ENCODE measurements at regions not wholly inside any gene's neighbourhood (a gene's known extent, or its start where the extent isn't known, plus 50 kb on each side); places are given as distances from the start of the nearest gene placed in this dataset.

DNA sequence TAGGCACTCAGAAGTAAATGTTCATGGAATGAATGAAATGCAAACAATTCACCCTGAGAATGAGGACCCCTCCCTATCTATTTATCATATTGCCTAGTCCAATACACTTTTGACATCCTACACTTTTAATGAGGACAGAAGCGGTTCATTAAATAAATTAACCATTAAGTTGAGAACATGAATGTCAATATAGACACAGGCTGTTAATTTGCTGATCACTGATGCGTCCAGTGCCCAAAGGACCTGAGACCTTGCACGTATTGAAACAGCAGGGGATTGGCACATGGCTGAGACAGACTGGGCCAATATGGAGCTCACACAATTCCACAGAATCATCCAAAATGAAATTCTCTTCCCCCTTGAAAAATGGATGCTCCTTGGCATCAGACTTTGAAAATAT is 430.0 kb downstream of the SLC4A3 start:
- Mint-ChIP-seq H3K27ac (no peak overlapping the region), H3K36me3 (ENCODE audit: low read depth) (no peaks in the 10 kb centered on the region), H3K27me3 (peaks cover 4% of the 10 kb centered on the region), H3K9me3 (ENCODE audit: low read depth) (no peaks in the 10 kb centered on the region), H3K4me1 (no peaks in the 10 kb centered on the region), H3K4me3 (no peak overlapping the region)
- intact Hi-C loops (cut with DNase I, micrococcal nuclease): no loop called here
- ATAC-seq (no peak), DNase-seq (no peak)
- CTCF ChIA-PET: no interaction called here
- POLR2A ChIA-PET: no interaction called here

- Mint-ChIP-seq H3K36me3 (ENCODE audit: low read depth) (no peaks in the 10 kb centered on the region), H3K4me1 (no peaks in the 10 kb centered on the region), H3K27ac (no peak overlapping the region), H3K9me3 (ENCODE audit: low read depth) (no peaks in the 10 kb centered on the region), H3K27me3 (peaks cover 4% of the 10 kb centered on the region), H3K4me3 (no peak overlapping the region)
- intact Hi-C loops (cut with DNase I, micrococcal nuclease): no loop called here
- no peak for ATAC-seq
- ChIA-PET CTCF (interaction anchor here (1.0 kb wide), 1 partner anchor 8 kb away, joined by 3 read pairs; no protein-coding TSS in a partner anchor), POLR2A (no interaction called here)
- DNase-seq: no peak
Measured at GRCh38 chr2:220057916-220058315, 430.5 kb downstream of the SLC4A3 start.

- Mint-ChIP-seq H3K4me3 (no peak overlapping the region), H3K4me1 (no peaks in the 10 kb centered on the region), H3K36me3 (ENCODE audit: low read depth) (no peaks in the 10 kb centered on the region), H3K9me3 (ENCODE audit: low read depth) (no peaks in the 10 kb centered on the region), H3K27me3 (peaks cover 2% of the 10 kb centered on the region), H3K27ac (no peak overlapping the region)
- intact Hi-C loops (cut with DNase I, micrococcal nuclease): no loop called here
- DNase-seq (no peak), ATAC-seq (no peak)
- CTCF ChIA-PET: interaction anchor here (1.6 kb wide), 1 partner anchor 10 kb away, joined by 4 read pairs; no protein-coding TSS in a partner anchor
- POLR2A ChIA-PET: interaction anchor here (0.6 kb wide), 1 partner anchor 1544 kb away, joined by 3 read pairs; no protein-coding TSS in a partner anchor
Measured at GRCh38 chr2:220064111-220065030, 436.9 kb downstream of the SLC4A3 start.

GRCh38 chr2:220065581-220065980 is 438.2 kb downstream of the SLC4A3 start:
- POLR2A ChIA-PET: no interaction called here
- Mint-ChIP-seq H3K27me3 (no peaks in the 10 kb centered on the region), H3K27ac (no peak overlapping the region), H3K9me3 (ENCODE audit: low read depth) (no peaks in the 10 kb centered on the region), H3K4me3 (no peak overlapping the region), H3K36me3 (ENCODE audit: low read depth) (no peaks in the 10 kb centered on the region), H3K4me1 (no peaks in the 10 kb centered on the region)
- intact Hi-C loops (cut with DNase I, micrococcal nuclease): no loop called here
- no peak for ATAC-seq
- CTCF ChIA-PET: no interaction called here
- DNase-seq: no peak

DNA sequence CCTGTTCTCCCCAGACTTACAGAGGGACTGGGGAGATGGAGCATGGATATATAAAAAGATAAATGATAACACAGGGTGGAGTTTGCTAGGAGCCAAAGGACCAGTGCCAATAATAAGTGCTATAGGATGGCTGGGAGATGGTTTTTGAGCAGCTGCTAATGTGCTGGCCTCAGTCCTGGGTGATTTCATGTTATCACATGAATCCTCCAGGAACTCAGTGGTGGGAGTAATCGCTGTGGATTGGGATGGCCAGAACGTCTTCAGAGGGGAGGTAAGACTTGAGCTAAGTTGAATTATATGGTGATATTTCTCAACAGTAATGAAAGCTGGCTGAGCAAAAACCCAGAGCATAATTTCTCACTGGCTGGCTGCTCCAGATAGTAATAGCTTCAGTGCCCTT is 441.4 kb downstream of the SLC4A3 start:
- intact Hi-C loops (cut with DNase I, micrococcal nuclease): no loop called here
- Mint-ChIP-seq H3K36me3 (ENCODE audit: low read depth) (no peaks in the 10 kb centered on the region), H3K27ac (no peak overlapping the region), H3K4me1 (no peaks in the 10 kb centered on the region), H3K27me3 (no peaks in the 10 kb centered on the region), H3K9me3 (ENCODE audit: low read depth) (no peaks in the 10 kb centered on the region), H3K4me3 (no peak overlapping the region)
- ChIA-PET CTCF (no interaction called here), POLR2A (no interaction called here)
- no peak for ATAC-seq
- DNase-seq: no peak

DNA sequence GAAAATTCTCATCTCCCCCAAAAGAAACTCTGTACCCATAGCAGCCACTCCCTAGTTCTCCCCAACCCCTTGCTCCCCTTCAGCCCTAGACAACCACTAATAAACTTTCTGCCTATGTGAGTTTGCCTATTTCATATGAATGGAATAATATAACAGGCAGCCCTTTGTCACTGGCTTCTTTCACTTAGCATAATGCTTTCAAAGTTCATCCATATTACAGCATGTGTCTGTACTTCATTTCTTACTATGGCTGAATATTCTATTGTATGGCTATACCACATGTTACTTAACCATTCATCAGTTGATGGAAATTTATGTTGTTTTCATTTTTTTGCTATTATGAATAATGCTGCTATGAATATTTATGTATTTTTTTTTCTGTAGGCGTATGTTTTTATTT is 442.9 kb downstream of the SLC4A3 start:
- H3K27me3 Mint-ChIP-seq: no peaks in the 10 kb centered on the region
- ChIA-PET CTCF (no interaction called here), POLR2A (no interaction called here)
- no peaks in the 10 kb centered on the region for H3K4me1 Mint-ChIP-seq
- H3K36me3 Mint-ChIP-seq (ENCODE audit: low read depth): no peaks in the 10 kb centered on the region
- H3K4me3 Mint-ChIP-seq: no peak overlapping the region
- H3K27ac Mint-ChIP-seq: no peak overlapping the region
- intact Hi-C loops (cut with DNase I, micrococcal nuclease): no loop called here
- H3K9me3 Mint-ChIP-seq (ENCODE audit: low read depth): no peaks in the 10 kb centered on the region
- DNase-seq (no peak), ATAC-seq (no peak)

DNA sequence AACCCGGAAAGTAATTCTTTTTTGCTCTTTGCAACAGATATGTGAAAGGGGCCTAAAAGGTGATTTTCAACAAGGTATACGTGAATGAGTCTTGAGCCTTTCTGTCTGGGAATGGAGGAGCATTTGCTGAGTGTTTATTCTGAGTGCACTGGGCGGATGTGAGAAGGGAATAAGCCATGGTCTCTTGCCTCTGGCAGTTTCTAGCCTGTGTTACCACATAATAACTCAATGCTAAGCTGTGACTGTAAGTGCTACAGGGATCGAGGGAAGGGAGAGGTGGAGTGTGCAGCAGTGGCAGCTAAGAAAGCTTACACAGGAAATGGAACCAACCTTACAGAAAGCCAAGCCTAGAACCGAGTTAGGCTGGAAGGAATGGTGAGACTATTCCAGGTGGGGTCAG is 444.3 kb downstream of the SLC4A3 start:
- ChIA-PET POLR2A (no interaction called here), CTCF (no interaction called here)
- Mint-ChIP-seq H3K36me3 (ENCODE audit: low read depth) (no peaks in the 10 kb centered on the region), H3K4me1 (no peaks in the 10 kb centered on the region), H3K9me3 (ENCODE audit: low read depth) (no peaks in the 10 kb centered on the region), H3K27me3 (no peaks in the 10 kb centered on the region), H3K27ac (no peak overlapping the region), H3K4me3 (no peak overlapping the region)
- no peak for ATAC-seq
- no peak for DNase-seq
- intact Hi-C loops (cut with DNase I, micrococcal nuclease): no loop called here

DNA sequence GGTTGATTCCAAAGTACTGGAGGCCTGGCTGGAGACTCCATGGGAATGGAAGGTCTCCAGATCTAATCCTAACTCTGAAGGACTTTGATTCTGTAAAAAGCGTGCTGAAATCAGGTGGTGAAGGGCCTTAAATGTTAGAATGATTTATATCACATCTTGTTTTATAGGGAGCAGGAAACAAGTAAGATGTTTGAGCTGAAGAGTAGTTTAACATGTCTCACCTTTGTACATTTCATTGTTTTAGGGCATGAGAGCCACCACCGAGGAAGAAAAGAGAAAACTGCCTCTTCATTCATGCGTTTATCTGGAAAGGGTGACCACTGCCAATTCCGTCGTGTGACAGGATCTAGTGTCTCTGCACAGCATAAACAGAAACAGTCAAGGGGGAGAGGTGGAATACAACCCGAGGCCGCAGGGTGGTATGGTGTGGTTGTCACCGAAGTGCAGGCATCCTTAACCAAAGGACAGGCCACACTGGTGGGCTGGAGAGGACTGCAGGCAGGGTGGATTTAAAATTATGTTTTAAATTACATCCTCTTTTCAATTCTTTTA is 445.3 kb downstream of the SLC4A3 start:
- DNase-seq: no peak
- intact Hi-C loops (cut with DNase I, micrococcal nuclease): no loop called here
- Mint-ChIP-seq H3K27ac (no peak overlapping the region), H3K27me3 (no peaks in the 10 kb centered on the region), H3K4me1 (no peaks in the 10 kb centered on the region), H3K36me3 (ENCODE audit: low read depth) (no peaks in the 10 kb centered on the region), H3K4me3 (no peak overlapping the region), H3K9me3 (ENCODE audit: low read depth) (no peaks in the 10 kb centered on the region)
- ATAC-seq: no peak
- ChIA-PET POLR2A (no interaction called here), CTCF (no interaction called here)

DNA sequence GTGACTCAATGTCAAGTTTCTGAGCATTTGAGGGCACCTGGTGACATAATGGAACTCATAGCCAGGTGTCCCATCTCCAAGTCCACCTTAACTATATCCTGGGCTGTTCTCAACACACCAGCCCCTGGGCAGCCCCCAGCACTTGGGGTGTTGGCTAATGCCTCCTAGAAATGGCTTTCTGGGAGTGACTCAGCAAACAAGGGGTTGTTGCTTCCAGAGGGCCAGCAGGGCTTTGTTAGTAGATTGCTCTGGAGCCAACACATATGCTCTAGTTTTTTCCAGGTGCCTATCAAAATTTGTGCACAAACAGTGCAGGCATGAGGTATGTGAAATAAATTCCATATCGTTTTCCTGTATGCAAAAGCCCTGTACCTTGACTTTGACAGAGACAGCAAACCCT is 448.4 kb downstream of the SLC4A3 start:
- Mint-ChIP-seq H3K4me1 (no peaks in the 10 kb centered on the region), H3K4me3 (no peak overlapping the region), H3K9me3 (ENCODE audit: low read depth) (no peaks in the 10 kb centered on the region), H3K36me3 (ENCODE audit: low read depth) (no peaks in the 10 kb centered on the region), H3K27ac (no peak overlapping the region), H3K27me3 (peaks cover 2% of the 10 kb centered on the region)
- ATAC-seq (no peak), DNase-seq (no peak)
- intact Hi-C loops (cut with DNase I, micrococcal nuclease): no loop called here
- ChIA-PET POLR2A (no interaction called here), CTCF (no interaction called here)

DNA sequence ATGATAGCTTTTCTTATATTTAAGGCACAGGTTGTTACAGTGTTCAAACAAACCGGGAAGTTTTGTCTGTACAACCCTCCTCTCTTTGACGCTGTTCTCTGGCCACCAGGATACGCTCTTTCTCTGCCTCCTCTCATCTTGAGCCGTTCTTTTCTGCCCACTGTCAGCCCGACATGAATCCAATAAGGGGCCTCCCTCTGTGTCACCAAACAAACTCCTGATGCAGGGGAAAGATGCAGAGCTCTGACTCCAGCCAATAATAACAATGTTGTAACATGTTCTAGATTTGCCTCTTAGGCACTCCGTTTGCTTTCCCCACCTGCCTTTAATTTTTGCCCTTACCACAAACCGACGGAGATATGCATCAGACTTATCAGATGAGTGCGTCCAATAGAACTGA is 449.3 kb downstream of the SLC4A3 start:
- no peak for DNase-seq
- POLR2A ChIA-PET: no interaction called here
- H3K27ac Mint-ChIP-seq: no peak overlapping the region
- intact Hi-C loops (cut with DNase I, micrococcal nuclease): no loop called here
- CTCF ChIA-PET: interaction anchor here (0.6 kb wide), 1 partner anchor 155 kb away, joined by 3 read pairs; no protein-coding TSS in a partner anchor
- H3K27me3 Mint-ChIP-seq: peaks cover 2% of the 10 kb centered on the region
- H3K9me3 Mint-ChIP-seq (ENCODE audit: low read depth): no peaks in the 10 kb centered on the region
- ATAC-seq: no peak
- H3K4me3 Mint-ChIP-seq: no peak overlapping the region
- no peaks in the 10 kb centered on the region for H3K36me3 Mint-ChIP-seq (ENCODE audit: low read depth)
- H3K4me1 Mint-ChIP-seq: no peaks in the 10 kb centered on the region

- Mint-ChIP-seq H3K9me3 (ENCODE audit: low read depth) (no peaks in the 10 kb centered on the region), H3K27ac (no peak overlapping the region), H3K4me1 (no peaks in the 10 kb centered on the region), H3K36me3 (ENCODE audit: low read depth) (no peaks in the 10 kb centered on the region), H3K27me3 (peaks cover 2% of the 10 kb centered on the region), H3K4me3 (no peak overlapping the region)
- intact Hi-C loops (cut with DNase I, micrococcal nuclease): no loop called here
- ChIA-PET POLR2A (no interaction called here), CTCF (no interaction called here)
- DNase-seq (no peak), ATAC-seq (no peak)
Measured at GRCh38 chr2:220077488-220077887, 450.1 kb downstream of the SLC4A3 start.

GRCh38 chr2:220078439-220078838 is 451.0 kb downstream of the SLC4A3 start:
- intact Hi-C loops (cut with DNase I, micrococcal nuclease): no loop called here
- Mint-ChIP-seq H3K4me3 (no peak overlapping the region), H3K27ac (no peak overlapping the region), H3K4me1 (no peaks in the 10 kb centered on the region), H3K27me3 (peaks cover 2% of the 10 kb centered on the region), H3K9me3 (ENCODE audit: low read depth) (no peaks in the 10 kb centered on the region), H3K36me3 (ENCODE audit: low read depth) (no peaks in the 10 kb centered on the region)
- DNase-seq (no peak), ATAC-seq (no peak)
- ChIA-PET POLR2A (no interaction called here), CTCF (no interaction called here)
